SK-N-SH (cell line): ENCODE measurements at regions not wholly inside any gene's neighbourhood (a gene's known extent, or its start where the extent isn't known, plus 50 kb on each side); places are given as distances from the start of the nearest gene placed in this dataset.

ENCODE experiments used
- SIN3A ChIP-seq: IDR thresholded peaks from 2 replicates; pipeline ENCODE4 v1.6.1; 2012; ENCODE audit warnings: low read depth, mild to moderate bottlenecking, low read length, moderate library complexity, borderline replicate concordance
- TAF1 ChIP-seq: IDR thresholded peaks from 2 replicates; pipeline ENCODE4 v1.6.1; 2012; ENCODE audit warnings: low read depth, mild to moderate bottlenecking, low read length, moderate library complexity, borderline replicate concordance
- TF ChIP-seq, protein P1 (sequence below): fragments of 200-600 bp; sonication (generic); IDR thresholded peaks from 2 replicates; pipeline ENCODE4 v1.6.1; 2017; ENCODE audit warnings: antibody characterized with exemption, mild to moderate bottlenecking, moderate library complexity

- TF ChIP-seq TAF1 (no peak), SIN3A (no peak)
- TF ChIP-seq, protein P1, sequence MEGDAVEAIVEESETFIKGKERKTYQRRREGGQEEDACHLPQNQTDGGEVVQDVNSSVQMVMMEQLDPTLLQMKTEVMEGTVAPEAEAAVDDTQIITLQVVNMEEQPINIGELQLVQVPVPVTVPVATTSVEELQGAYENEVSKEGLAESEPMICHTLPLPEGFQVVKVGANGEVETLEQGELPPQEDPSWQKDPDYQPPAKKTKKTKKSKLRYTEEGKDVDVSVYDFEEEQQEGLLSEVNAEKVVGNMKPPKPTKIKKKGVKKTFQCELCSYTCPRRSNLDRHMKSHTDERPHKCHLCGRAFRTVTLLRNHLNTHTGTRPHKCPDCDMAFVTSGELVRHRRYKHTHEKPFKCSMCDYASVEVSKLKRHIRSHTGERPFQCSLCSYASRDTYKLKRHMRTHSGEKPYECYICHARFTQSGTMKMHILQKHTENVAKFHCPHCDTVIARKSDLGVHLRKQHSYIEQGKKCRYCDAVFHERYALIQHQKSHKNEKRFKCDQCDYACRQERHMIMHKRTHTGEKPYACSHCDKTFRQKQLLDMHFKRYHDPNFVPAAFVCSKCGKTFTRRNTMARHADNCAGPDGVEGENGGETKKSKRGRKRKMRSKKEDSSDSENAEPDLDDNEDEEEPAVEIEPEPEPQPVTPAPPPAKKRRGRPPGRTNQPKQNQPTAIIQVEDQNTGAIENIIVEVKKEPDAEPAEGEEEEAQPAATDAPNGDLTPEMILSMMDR = no peak
These were observed 841.8 kb downstream of the USP25 start for GRCh38 chr21:16571594-16571993.
